ENCODE measurements at regions not wholly inside any gene's neighbourhood (a gene's known extent, or its start where the extent isn't known, plus 50 kb on each side); places are given as distances from the start of the nearest gene placed in this dataset.

GRCh38 chr20:63124092-63124781 is 91.7 kb downstream of the YTHDF1 start:
- peak; percentile 4 for DNase-seq (ENCODE audit: low read depth)
- no peak for TF ChIP-seq CTCF (IDR thresholded peaks at IDR 0.05; ENCODE audit: low read length, missing control alignments)
- H3K4me3 ChIP-seq (replicated peaks; ENCODE audit: low read depth, low read length), result no peak overlapping the region

GRCh38 chr20:63123331-63123741 is 92.6 kb downstream of the YTHDF1 start:
- TF ChIP-seq CTCF (IDR thresholded peaks at IDR 0.05; ENCODE audit: low read length, missing control alignments), result no peak
- H3K4me3 ChIP-seq (replicated peaks; ENCODE audit: low read depth, low read length), result no peak overlapping the region
- DNase-seq (ENCODE audit: low read depth), result no peak

- TF ChIP-seq CTCF (IDR thresholded peaks at IDR 0.05; ENCODE audit: low read length, missing control alignments), result no peak
- H3K4me3 ChIP-seq (replicated peaks; ENCODE audit: low read depth, low read length), result no peak overlapping the region
- no peak for DNase-seq (ENCODE audit: low read depth)
Measured at GRCh38 chr20:63122626-63123025, 93.3 kb downstream of the YTHDF1 start.

GRCh38 chr20:63121749-63122405 is 94.1 kb downstream of the YTHDF1 start:
- DNase-seq (ENCODE audit: low read depth), result no peak
- TF ChIP-seq CTCF (IDR thresholded peaks at IDR 0.05; ENCODE audit: low read length, missing control alignments), result no peak
- H3K4me3 ChIP-seq (replicated peaks; ENCODE audit: low read depth, low read length), result no peak overlapping the region

GRCh38 chr20:63121246-63121645 is 94.7 kb downstream of the YTHDF1 start:
- H3K4me3 ChIP-seq (replicated peaks; ENCODE audit: low read depth, low read length), result no peak overlapping the region
- TF ChIP-seq CTCF (IDR thresholded peaks at IDR 0.05; ENCODE audit: low read length, missing control alignments), result no peak
- no peak for DNase-seq (ENCODE audit: low read depth)

GRCh38 chr20:63120808-63121090 is 95.2 kb downstream of the YTHDF1 start:
- DNase-seq (ENCODE audit: low read depth), result no peak
- no peak for TF ChIP-seq CTCF (IDR thresholded peaks at IDR 0.05; ENCODE audit: low read length, missing control alignments)

More at GRCh38 chr20:63120808-63121090, 95.2 kb downstream of the YTHDF1 start:
- no peak overlapping the region for H3K4me3 ChIP-seq (replicated peaks; ENCODE audit: low read depth, low read length)
